Gastroesophageal sphincter (tissue), 4 donors: ENCODE measurements at regions not wholly inside any gene's neighbourhood (a gene's known extent, or its start where the extent isn't known, plus 50 kb on each side); places are given as distances from the start of the nearest gene placed in this dataset.

Experiments
- ATAC-seq: fragments of 150-250 bp; one replicate; pipeline ENCODE4 v1.9.1; 2016; ENCODE audit warnings: mild to moderate bottlenecking, moderate library complexity
- H3K27ac ChIP-seq, 4 donors: fragments of 200-600 bp; sonication (generic) in 3 of 4; 1 replicate in 3 of 4; 2 replicates in 1 of 4; pipeline ENCODE4 v1.5.1; 2016 to 2019
- H3K27me3 ChIP-seq: fragments of 200-600 bp; sonication (generic); one replicate; pipeline ENCODE4 v1.5.1; 2019
- H3K36me3 ChIP-seq, 2 donors: fragments of 200-600 bp; sonication (generic); one replicate each; pipeline ENCODE4 v1.5.1; 2019; ENCODE audit warnings: control low read depth in 1 of 2
- H3K4me1 ChIP-seq, 3 donors: fragments of 200-600 bp; sonication (generic); 1 replicate in 2 of 3; 2 replicates in 1 of 3; pipeline ENCODE4 v1.5.1; 2016 to 2019; ENCODE audit warnings: control low read depth in 2 of 3
- H3K4me3 ChIP-seq, 2 donors: fragments of 200-600 bp; sonication (generic); one replicate each; pipeline ENCODE4 v1.5.1; 2019; ENCODE audit warnings: mild to moderate bottlenecking in 1 of 2, moderate library complexity in 1 of 2
- H3K9me3 ChIP-seq, 3 donors: fragments of 200-600 bp; sonication (generic); one replicate each; pipeline ENCODE4 v1.5.1; 2017 to 2019; ENCODE audit warnings: control low read depth in 2 of 3
- EP300 ChIP-seq: sonication (generic); formaldehyde crosslinking; IDR thresholded peaks from one replicate; pipeline ENCODE4 v1.6.1; 2017; ENCODE audit warnings: antibody characterized with exemption, mild to moderate bottlenecking
- POLR2A ChIP-seq, 2 donors: fragments of 450-650 bp; IDR thresholded peaks; one replicate each; pipeline ENCODE4 v1.6.1; 2017; ENCODE audit warnings: antibody characterized with exemption in 2 of 2, mild to moderate bottlenecking in 2 of 2, moderate library complexity in 1 of 2
- POLR2AphosphoS5 ChIP-seq: sonication (generic); formaldehyde crosslinking; IDR thresholded peaks from one replicate; pipeline ENCODE4 v1.6.1; 2017; ENCODE audit warnings: antibody characterized with exemption
- WGBS, 2 donors: methylation state at CpG; one replicate each; pipeline ENCODE4 v1.1.5; 2018; ENCODE audit warnings: low coverage in 1 of 2; 5-methylcytosine and 5-hydroxymethylcytosine counted together
- TF ChIP-seq, protein P1 (sequence below), 4 experiments: fragments of 200-600 bp in 2 of 4; fragments of 450-650 bp in 2 of 4; sonication (generic) in 1 of 4; IDR thresholded peaks; one replicate each; pipeline ENCODE4 v1.5.1; 2017 to 2019; ENCODE audit warnings: antibody characterized with exemption in 4 of 4, mild to moderate bottlenecking in 2 of 4, moderate library complexity in 2 of 4

DNA sequence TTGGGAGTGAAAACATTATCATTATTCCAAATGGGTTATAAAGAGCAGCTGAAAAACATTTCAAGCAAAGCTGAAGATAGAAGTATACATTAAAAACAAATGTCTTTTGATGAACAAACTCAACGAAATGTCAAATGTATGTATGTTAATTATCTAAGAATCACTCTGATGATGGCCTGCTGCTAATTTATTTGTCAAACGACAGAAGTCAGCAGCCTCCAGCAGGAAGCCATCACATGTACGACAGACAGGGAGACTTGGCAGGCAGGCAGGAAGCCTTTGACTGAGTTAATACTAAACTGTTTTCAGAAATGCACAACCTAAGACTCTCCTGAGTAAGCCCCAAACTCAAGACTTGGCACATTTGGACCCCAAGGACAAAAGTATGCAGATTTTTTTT, 491.1 kb downstream of the ZNF385D start:
- no peak overlapping the region for H3K27ac ChIP-seq
- peaks cover 0 to 5% (median 0%) of the 10 kb centered on the region in 3 donors for H3K9me3 ChIP-seq
- no peaks in the 10 kb centered on the region for H3K27me3 ChIP-seq
- ATAC-seq, result no peak
- peaks cover 0 to 9% (median 0%) of the 10 kb centered on the region in 3 donors for H3K4me1 ChIP-seq
- WGBS, 2 donors, result 21 to 22% methylated on average over 3 of the region's 3 CpGs
- H3K4me3 ChIP-seq, result no peak overlapping the region
- TF ChIP-seq, protein P1, sequence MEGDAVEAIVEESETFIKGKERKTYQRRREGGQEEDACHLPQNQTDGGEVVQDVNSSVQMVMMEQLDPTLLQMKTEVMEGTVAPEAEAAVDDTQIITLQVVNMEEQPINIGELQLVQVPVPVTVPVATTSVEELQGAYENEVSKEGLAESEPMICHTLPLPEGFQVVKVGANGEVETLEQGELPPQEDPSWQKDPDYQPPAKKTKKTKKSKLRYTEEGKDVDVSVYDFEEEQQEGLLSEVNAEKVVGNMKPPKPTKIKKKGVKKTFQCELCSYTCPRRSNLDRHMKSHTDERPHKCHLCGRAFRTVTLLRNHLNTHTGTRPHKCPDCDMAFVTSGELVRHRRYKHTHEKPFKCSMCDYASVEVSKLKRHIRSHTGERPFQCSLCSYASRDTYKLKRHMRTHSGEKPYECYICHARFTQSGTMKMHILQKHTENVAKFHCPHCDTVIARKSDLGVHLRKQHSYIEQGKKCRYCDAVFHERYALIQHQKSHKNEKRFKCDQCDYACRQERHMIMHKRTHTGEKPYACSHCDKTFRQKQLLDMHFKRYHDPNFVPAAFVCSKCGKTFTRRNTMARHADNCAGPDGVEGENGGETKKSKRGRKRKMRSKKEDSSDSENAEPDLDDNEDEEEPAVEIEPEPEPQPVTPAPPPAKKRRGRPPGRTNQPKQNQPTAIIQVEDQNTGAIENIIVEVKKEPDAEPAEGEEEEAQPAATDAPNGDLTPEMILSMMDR (IDR thresholded peaks at IDR 0.05), result no peak
- TF ChIP-seq POLR2AphosphoS5 (no peak), POLR2A (IDR thresholded peaks at IDR 0.05) (no peak), EP300 (no peak)
- no peaks in the 10 kb centered on the region for H3K36me3 ChIP-seq

DNA sequence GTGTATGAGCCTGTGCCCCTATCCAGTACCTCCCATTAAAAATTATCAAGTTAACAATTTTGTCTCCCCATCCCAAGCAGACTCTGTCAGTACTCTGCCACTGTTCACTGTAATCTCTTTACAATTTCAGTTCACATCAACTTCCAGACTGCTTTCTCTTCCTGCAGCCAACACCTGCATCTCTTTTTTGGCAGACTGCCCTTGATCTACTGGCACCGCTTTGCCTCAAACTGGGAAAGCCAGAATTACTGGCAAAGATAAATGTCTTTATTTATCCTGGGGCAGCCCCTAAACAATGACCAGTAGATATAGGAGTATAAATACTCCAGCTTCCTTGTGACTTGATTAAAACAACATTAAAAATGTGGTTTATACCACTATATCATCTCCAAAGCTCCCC, 494.1 kb downstream of the ZNF385D start:
- Histone ChIP-seq H3K4me3 (no peak overlapping the region), H3K27me3 (no peaks in the 10 kb centered on the region), H3K36me3 (no peaks in the 10 kb centered on the region), H3K9me3 (peaks cover 0 to 5% (median 0%) of the 10 kb centered on the region in 3 donors), H3K27ac (no peak overlapping the region), H3K4me1 (peaks cover 0 to 9% (median 0%) of the 10 kb centered on the region in 3 donors)
- ATAC-seq, result no peak
- WGBS, 2 donors, result 15 to 29% methylated on average over 1 of the region's 1 CpG
- TF ChIP-seq POLR2AphosphoS5 (no peak), EP300 (no peak), POLR2A (IDR thresholded peaks at IDR 0.05) (no peak)
- TF ChIP-seq, protein P1 (IDR thresholded peaks at IDR 0.05), result no peak

DNA sequence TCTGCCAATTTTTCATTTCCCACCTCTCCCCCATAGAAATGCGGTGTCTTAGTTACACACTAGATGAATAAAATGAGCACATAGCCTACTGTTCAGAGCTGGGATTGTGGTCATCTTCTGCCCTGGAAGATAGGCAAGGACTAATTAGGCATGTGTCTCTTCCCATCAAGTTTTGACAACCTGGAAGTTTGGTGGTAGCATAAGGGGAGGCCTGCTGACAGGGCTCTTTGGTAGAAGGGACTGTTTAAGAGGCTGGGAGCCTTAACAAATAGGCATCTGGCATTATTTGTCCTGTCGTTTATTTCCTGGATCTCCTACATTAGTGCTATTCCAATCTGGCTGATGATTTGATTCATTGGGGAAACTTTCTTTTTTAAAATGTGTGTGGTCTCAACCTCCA, 512.3 kb downstream of the ZNF385D start:
- WGBS, 2 donors, result 68% methylated on average over 2 of the region's 2 CpGs; no CpG with 5 or more reads in 1 of the 2 donors
- no peak for ATAC-seq

GRCh38 chr3:21237638-21238037, 513.4 kb downstream of the ZNF385D start:
- H3K27ac ChIP-seq, result no peak overlapping the region
- no peak for ATAC-seq
- TF ChIP-seq, protein P1 (IDR thresholded peaks at IDR 0.05), result no peak
- no peak for TF ChIP-seq POLR2A (IDR thresholded peaks at IDR 0.05)
- TF ChIP-seq EP300, result no peak
- no peak for TF ChIP-seq POLR2AphosphoS5
- no peaks in the 10 kb centered on the region for H3K36me3 ChIP-seq
- 90 to 91% methylated on average over 1 of the region's 1 CpG for WGBS, 2 donors
- H3K4me3 ChIP-seq, result no peak overlapping the region
- H3K9me3 ChIP-seq, result no peaks in the 10 kb centered on the region
- no peaks in the 10 kb centered on the region for H3K27me3 ChIP-seq
- peaks cover 0 to 8% (median 0%) of the 10 kb centered on the region in 3 donors for H3K4me1 ChIP-seq

More for the DNA sequence above, 512.3 kb downstream of the ZNF385D start:
- H3K36me3 ChIP-seq, result no peaks in the 10 kb centered on the region
- TF ChIP-seq POLR2AphosphoS5 (no peak), POLR2A (IDR thresholded peaks at IDR 0.05) (no peak), EP300 (no peak)
- TF ChIP-seq, protein P1 (IDR thresholded peaks at IDR 0.05), result no peak
- no peak overlapping the region for H3K27ac ChIP-seq
- H3K27me3 ChIP-seq, result no peaks in the 10 kb centered on the region
- no peak overlapping the region for H3K4me3 ChIP-seq
- no peaks in the 10 kb centered on the region for H3K9me3 ChIP-seq
- H3K4me1 ChIP-seq, result peaks cover 0 to 8% (median 0%) of the 10 kb centered on the region in 3 donors

- Histone ChIP-seq H3K36me3 (no peaks in the 10 kb centered on the region), H3K9me3 (no peaks in the 10 kb centered on the region), H3K27ac (no peak overlapping the region), H3K4me1 (peaks cover 0 to 8% (median 0%) of the 10 kb centered on the region in 3 donors), H3K4me3 (no peak overlapping the region), H3K27me3 (no peaks in the 10 kb centered on the region)
- no peak for ATAC-seq
- no peak for TF ChIP-seq POLR2AphosphoS5
- TF ChIP-seq, protein P1 (IDR thresholded peaks at IDR 0.05), result no peak
- TF ChIP-seq POLR2A (IDR thresholded peaks at IDR 0.05), result no peak
- TF ChIP-seq EP300, result no peak
- 81 to 100% methylated on average over 2 to 3 of the region's 4 CpGs for WGBS, 2 donors
Measured at GRCh38 chr3:21235491-21235890, 515.5 kb downstream of the ZNF385D start.
